ENCODE measurements at regions not wholly inside any gene's neighbourhood (a gene's known extent, or its start where the extent isn't known, plus 50 kb on each side); places are given as distances from the start of the nearest gene placed in this dataset.

- no peaks in the 10 kb centered on the region for H3K79me1 ChIP-seq (ENCODE audit: low read depth, low read length)
- H3K9me3 ChIP-seq (ENCODE audit: insufficient read depth in 2 of 2, low read depth in 1 of 2, low read length in 1 of 2): no peaks in the 10 kb centered on the region
- no peak overlapping the region for H3K9ac ChIP-seq (replicated peaks in 1 of 4; ENCODE audit: extremely low read depth in 1 of 4, low read depth in 3 of 4, low read length in 3 of 4)
- H2BK20ac ChIP-seq (ENCODE audit: low read length): no peak overlapping the region
- H4K91ac ChIP-seq (replicated peaks; ENCODE audit: insufficient read length, low read length): no peak overlapping the region
- H3K56ac ChIP-seq (replicated peaks; ENCODE audit: insufficient read length, low read depth, low read length): no peak overlapping the region
- no peaks in the 10 kb centered on the region for H3K27me3 ChIP-seq (replicated peaks in 1 of 4; ENCODE audit: control insufficient read depth in 3 of 4, extremely low read depth in 1 of 4, insufficient read depth in 3 of 4, low read length in 3 of 4)
- H2BK15ac ChIP-seq (ENCODE audit: low read length): no peak overlapping the region
- ChIA-PET CTCF (ENCODE audit: partially characterized antibody) (interaction anchor here (0.7 to 1.8 kb wide), 3 partner anchors 23 to 251 kb away, joined by 3 to 5 read pairs (median 3); no protein-coding TSS in a partner anchor), POLR2A (ENCODE audit: partially characterized antibody) (no interaction called here)
- no peak for DNase-seq (ENCODE audit: low read depth in 1 of 2, low spot score in 2 of 2)
- H3K27ac ChIP-seq (ENCODE audit: low read depth, low read length): no peak overlapping the region
- no peak overlapping the region for H2BK12ac ChIP-seq (ENCODE audit: low read depth, low read length)
- H4K8ac ChIP-seq (ENCODE audit: extremely low read depth, insufficient read depth, low read length): no peak overlapping the region
- WGBS, 2 experiments (ENCODE audit: extremely low coverage in 1 of 2, insufficient coverage in 1 of 2, insufficient read length in 1 of 2, insufficient replicate concordance in 2 of 2, low coverage in 1 of 2, low lambda C conversion rate in 2 of 2, missing lambda C conversion rate in 1 of 2): 93% methylated on average over 7 of the region's 7 CpGs; no CpG with 5 or more reads in 1 of the 2 experiments
- H3K4me2 ChIP-seq (ENCODE audit: insufficient read depth in 1 of 2, low read depth in 2 of 2, low read length in 2 of 2): no peak overlapping the region
- H3K79me2 ChIP-seq (ENCODE audit: control insufficient read depth in 1 of 2, insufficient read depth in 2 of 2, low read length in 2 of 2): no peaks in the 10 kb centered on the region
- TF ChIP-seq CREB1 (IDR thresholded peaks at IDR 0.05) (no peak), CTCF (IDR thresholded peaks at IDR 0.05; ENCODE audit: control extremely low read depth in 1 of 3, insufficient read depth in 1 of 3, low read depth in 1 of 3, low read length in 3 of 3) (peak in 2 of 3 experiments; percentile 5 to 28; a peak in 2 of 4 replicates)
- H2AK5ac ChIP-seq (ENCODE audit: low read depth, low read length): no peak overlapping the region
- FAIRE-seq: no peak
- H3K23me2 ChIP-seq (ENCODE audit: low read depth, low read length): 0 out of 2 replicates have a peak, but pooled peaks cover 3% of the 10 kb centered on the region
- H3K4me1 ChIP-seq (replicated peaks in 1 of 4; ENCODE audit: control insufficient read depth in 3 of 4, insufficient read depth in 4 of 4, low read length in 3 of 4): no peaks in the 10 kb centered on the region
- H3K4ac ChIP-seq (replicated peaks; ENCODE audit: insufficient read length, low read depth, low read length): no peak overlapping the region
- H3K4me3 ChIP-seq (ENCODE audit: extremely low read depth in 1 of 4, insufficient read depth in 2 of 4, low read depth in 3 of 4, low read length in 4 of 4): no peak overlapping the region
- H3K18ac ChIP-seq (ENCODE audit: extremely low read depth, low read length): no peak overlapping the region
- H3K14ac ChIP-seq (ENCODE audit: insufficient read length): no peak overlapping the region
- H4K5ac ChIP-seq (ENCODE audit: insufficient read length, low read depth, low read length): no peak overlapping the region
- no peaks in the 10 kb centered on the region for H4K20me1 ChIP-seq (replicated peaks in 1 of 2; ENCODE audit: control insufficient read depth in 1 of 2, insufficient read depth in 2 of 2, low read length in 2 of 2)
- H2BK5ac ChIP-seq (ENCODE audit: low read depth, low read length): no peak overlapping the region
- no peak overlapping the region for H2BK120ac ChIP-seq (replicated peaks; ENCODE audit: low read depth, low read length)
- no peaks in the 10 kb centered on the region for H3K36me3 ChIP-seq (ENCODE audit: control insufficient read depth in 2 of 4, insufficient read depth in 4 of 4, low read length in 3 of 4)
- H3K23ac ChIP-seq (ENCODE audit: insufficient read length): no peak overlapping the region
- H2AFZ ChIP-seq (ENCODE audit: low read length): no peak overlapping the region
Measured at GRCh38 chr9:89869793-89870580, 265.2 kb downstream of the GADD45G start.

Measured in H1 (cell line).